Mesendoderm (in vitro differentiated cells): ENCODE measurements at regions not wholly inside any gene's neighbourhood (a gene's known extent, or its start where the extent isn't known, plus 50 kb on each side); places are given as distances from the start of the nearest gene placed in this dataset.
"Not testable (repeated sequence)": the region's sequence is repeated elsewhere in the genome, so short reads cannot be mapped to it uniquely, and the experiment has no call there.

Source experiments
- DNase-seq: peaks from one replicate; pipeline ENCODE4 v3.0.0; 2013
- H2AK5ac ChIP-seq: 2 replicates; pipeline ENCODE4 v1.6.1; 2013; ENCODE audit warnings: low read length, inconsistent platforms
- H2BK120ac ChIP-seq: 2 replicates; pipeline ENCODE4 v1.6.1; 2013; ENCODE audit warnings: low read depth, mild to moderate bottlenecking, low read length, moderate library complexity, mixed read lengths
- H2BK15ac ChIP-seq: replicated peaks from 2 replicates; pipeline ENCODE4 v1.6.1; 2013; ENCODE audit warnings: low read depth, mild to moderate bottlenecking, moderate library complexity
- H2BK5ac ChIP-seq: 2 replicates; pipeline ENCODE4 v1.6.1; 2013; ENCODE audit warnings: low read length, inconsistent platforms
- H3K18ac ChIP-seq: 2 replicates; pipeline ENCODE4 v1.6.1; 2013; ENCODE audit warnings: mild to moderate bottlenecking, low read length, mixed read lengths
- H3K23ac ChIP-seq: one replicate; pipeline ENCODE4 v1.6.1; 2013; ENCODE audit warnings: low read length
- H3K27ac ChIP-seq: 2 replicates; pipeline ENCODE4 v1.5.1; 2013; ENCODE audit warnings: low read depth, mild to moderate bottlenecking, inconsistent platforms, low read length, moderate library complexity
- H3K27me3 ChIP-seq: 2 replicates; pipeline ENCODE4 v1.6.1; 2013; ENCODE audit warnings: low read length, control low read depth, mild to moderate bottlenecking, inconsistent platforms; ENCODE audit not compliant: insufficient read depth, poor library complexity
- H3K36me3 ChIP-seq: 2 replicates; pipeline ENCODE4 v1.6.1; 2013; ENCODE audit warnings: low read length, inconsistent platforms; ENCODE audit not compliant: control insufficient read depth, insufficient read depth
- H3K4ac ChIP-seq: one replicate; pipeline ENCODE4 v1.6.1; 2013; ENCODE audit warnings: low read depth, mild to moderate bottlenecking, low read length, moderate library complexity
- H3K4me1 ChIP-seq: 2 replicates; pipeline ENCODE4 v1.6.1; 2013; ENCODE audit warnings: low read depth, low read length, inconsistent platforms; ENCODE audit not compliant: control insufficient read depth
- H3K4me2 ChIP-seq: 2 replicates; pipeline ENCODE4 v1.6.1; 2013; ENCODE audit warnings: low read length
- H3K4me3 ChIP-seq: 2 replicates; pipeline ENCODE4 v1.5.1; 2013; ENCODE audit warnings: mild to moderate bottlenecking, low read length
- H3K56ac ChIP-seq: one replicate; pipeline ENCODE4 v1.6.1; 2013; ENCODE audit warnings: low read length
- H3K79me1 ChIP-seq: 2 replicates; pipeline ENCODE4 v1.6.1; 2013; ENCODE audit warnings: low read length, inconsistent platforms
- H3K79me2 ChIP-seq: 2 replicates; pipeline ENCODE4 v1.6.1; 2013; ENCODE audit warnings: mild to moderate bottlenecking, low read length; ENCODE audit not compliant: control insufficient read depth, insufficient read depth
- H3K9ac ChIP-seq: 2 replicates; pipeline ENCODE4 v1.6.1; 2013; ENCODE audit warnings: low read length, inconsistent platforms
- H4K5ac ChIP-seq: one replicate; pipeline ENCODE4 v1.6.1; 2013; ENCODE audit warnings: low read length
- H4K8ac ChIP-seq: one replicate; pipeline ENCODE4 v1.6.1; 2013; ENCODE audit warnings: low read depth, mild to moderate bottlenecking, control low read depth, low read length, moderate library complexity
- WGBS: extraction: QIAGEN DNeasy Blood & Tissue Kit; methylation state at CpG from one replicate; pipeline ENCODE4 v1.1.7; 2013; ENCODE audit warnings: low lambda C conversion rate, missing lambda C conversion rate; ENCODE audit not compliant: insufficient coverage; ENCODE audit errors: extremely low coverage; 5-methylcytosine and 5-hydroxymethylcytosine counted together

GRCh38 chr4:188438391-188438824 lies 299.2 kb downstream of the TRIML1 start:
- not testable (repeated sequence) for H3K9ac ChIP-seq, H2BK15ac ChIP-seq, DNase-seq

GRCh38 chr4:188439641-188440311 lies 300.5 kb downstream of the TRIML1 start:
- WGBS: no CpG with 5 or more reads among the region's 6 CpGs
- no peaks in the 10 kb centered on the region for H3K4me1 ChIP-seq
- H2BK120ac ChIP-seq: no peak overlapping the region
- H2BK5ac ChIP-seq: no peak overlapping the region
- H3K79me1 ChIP-seq: no peaks in the 10 kb centered on the region
- no peaks in the 10 kb centered on the region for H3K79me2 ChIP-seq
- no peak overlapping the region for H4K5ac ChIP-seq
- no peak overlapping the region for H3K4ac ChIP-seq
- H3K4me2 ChIP-seq: no peak overlapping the region
- H3K4me3 ChIP-seq: no peak overlapping the region
- no peak overlapping the region for H2AK5ac ChIP-seq
- H2BK15ac ChIP-seq: no peak overlapping the region
- H3K27ac ChIP-seq: no peak overlapping the region
- H3K23ac ChIP-seq: no peak overlapping the region
- H3K56ac ChIP-seq: no peak overlapping the region
- H4K8ac ChIP-seq: no peak overlapping the region
- no peak for DNase-seq
- no peaks in the 10 kb centered on the region for H3K27me3 ChIP-seq
- no peak overlapping the region for H3K18ac ChIP-seq
- no peak overlapping the region for H3K9ac ChIP-seq
- H3K36me3 ChIP-seq: no peaks in the 10 kb centered on the region

More at GRCh38 chr4:188438391-188438824, 299.2 kb downstream of the TRIML1 start:
- H3K56ac ChIP-seq, H3K79me1 ChIP-seq, H3K4me1 ChIP-seq, H3K23ac ChIP-seq, H3K36me3 ChIP-seq, H2BK5ac ChIP-seq, H2BK120ac ChIP-seq, H3K27me3 ChIP-seq, H4K5ac ChIP-seq, H2AK5ac ChIP-seq, H3K4me2 ChIP-seq, H3K18ac ChIP-seq, H3K27ac ChIP-seq, H3K4me3 ChIP-seq, H4K8ac ChIP-seq, H3K4ac ChIP-seq, H3K79me2 ChIP-seq: not testable (repeated sequence)
- no CpG with 5 or more reads among the region's 5 CpGs for WGBS

GRCh38 chr4:188444500-188444899 lies 305.3 kb downstream of the TRIML1 start:
- peak overlapping the region; percentile 15 for H3K56ac ChIP-seq
- H4K5ac ChIP-seq: no peak overlapping the region
- H2BK15ac ChIP-seq: no peak overlapping the region
- no peak overlapping the region for H3K4ac ChIP-seq
- H3K27ac ChIP-seq: no peak overlapping the region
- no peak overlapping the region for H3K9ac ChIP-seq
- H2BK120ac ChIP-seq: no peak overlapping the region
- no peaks in the 10 kb centered on the region for H3K27me3 ChIP-seq
- DNase-seq: no peak
- H4K8ac ChIP-seq: no peak overlapping the region
- no peaks in the 10 kb centered on the region for H3K4me1 ChIP-seq
- H3K4me3 ChIP-seq: no peak overlapping the region
- H2AK5ac ChIP-seq: no peak overlapping the region
- H3K18ac ChIP-seq: peak overlapping the region; percentile 33
- no peaks in the 10 kb centered on the region for H3K36me3 ChIP-seq
- H3K79me2 ChIP-seq: no peaks in the 10 kb centered on the region
- no CpG with 5 or more reads among the region's 4 CpGs for WGBS
- H3K79me1 ChIP-seq: no peaks in the 10 kb centered on the region
- no peak overlapping the region for H3K4me2 ChIP-seq
- no peak overlapping the region for H3K23ac ChIP-seq
- H2BK5ac ChIP-seq: no peak overlapping the region

- H2BK120ac ChIP-seq, H3K18ac ChIP-seq, H2BK5ac ChIP-seq, H3K4ac ChIP-seq, H3K4me3 ChIP-seq, H4K8ac ChIP-seq, H3K27me3 ChIP-seq, H3K79me2 ChIP-seq, H3K56ac ChIP-seq, H3K79me1 ChIP-seq, H3K23ac ChIP-seq, H3K27ac ChIP-seq, DNase-seq, H3K4me1 ChIP-seq, H2AK5ac ChIP-seq, H2BK15ac ChIP-seq, H4K5ac ChIP-seq, H3K9ac ChIP-seq, H3K4me2 ChIP-seq, H3K36me3 ChIP-seq: not testable (repeated sequence)
- no CpG with 5 or more reads among the region's 4 CpGs for WGBS
These were observed 309.8 kb downstream of the TRIML1 start for GRCh38 chr4:188448996-188449395.

- Histone ChIP-seq H3K27ac (no peak overlapping the region), H3K4me3 (no peak overlapping the region), H3K4me2 (no peak overlapping the region), H3K27me3 (no peaks in the 10 kb centered on the region), H2BK5ac (no peak overlapping the region), H3K4me1 (peaks cover 2% of the 10 kb centered on the region), H3K36me3 (no peaks in the 10 kb centered on the region), H3K18ac (no peak overlapping the region), H2BK15ac (peak overlapping the region; percentile 36), H4K5ac (no peak overlapping the region), H3K79me2 (no peaks in the 10 kb centered on the region), H2BK120ac (no peak overlapping the region), H2AK5ac (no peak overlapping the region), H4K8ac (no peak overlapping the region), H3K79me1 (no peaks in the 10 kb centered on the region), H3K4ac (no peak overlapping the region), H3K56ac (no peak overlapping the region), H3K9ac (no peak overlapping the region), H3K23ac (no peak overlapping the region)
- no peak for DNase-seq
- WGBS: no CpG with 5 or more reads among the region's 3 CpGs
These were observed 311.3 kb downstream of the TRIML1 start for GRCh38 chr4:188450571-188450970.

GRCh38 chr4:188452097-188452496 lies 312.9 kb downstream of the TRIML1 start:
- H3K36me3 ChIP-seq: no peaks in the 10 kb centered on the region
- H4K8ac ChIP-seq: no peak overlapping the region
- peak overlapping the region; percentile 11 for H3K18ac ChIP-seq
- no peak overlapping the region for H2BK120ac ChIP-seq
- peak overlapping the region; percentile 20 for H3K27ac ChIP-seq
- no peak overlapping the region for H3K9ac ChIP-seq
- H2AK5ac ChIP-seq: no peak overlapping the region
- H3K4me2 ChIP-seq: no peak overlapping the region
- H3K79me2 ChIP-seq: no peaks in the 10 kb centered on the region
- no peak overlapping the region for H3K4me3 ChIP-seq
- H2BK15ac ChIP-seq: no peak overlapping the region
- no peaks in the 10 kb centered on the region for H3K79me1 ChIP-seq
- no peak overlapping the region for H3K4ac ChIP-seq
- no CpG with 5 or more reads among the region's 11 CpGs for WGBS
- peaks cover 2% of the 10 kb centered on the region for H3K4me1 ChIP-seq
- H4K5ac ChIP-seq: no peak overlapping the region
- peak; percentile 88 for DNase-seq
- H2BK5ac ChIP-seq: no peak overlapping the region
- H3K27me3 ChIP-seq: no peaks in the 10 kb centered on the region
- H3K23ac ChIP-seq: no peak overlapping the region
- H3K56ac ChIP-seq: peak overlapping the region; percentile 50
